GM19099 (cell line): ENCODE measurements at regions not wholly inside any gene's neighbourhood (a gene's known extent, or its start where the extent isn't known, plus 50 kb on each side); places are given as distances from the start of the nearest gene placed in this dataset.

ENCODE experiments used
- POLR2A ChIP-seq: IDR thresholded peaks from 3 replicates; pipeline ENCODE4 v1.6.1; 2011; ENCODE audit warnings: low read depth; ENCODE audit not compliant: insufficient read length; ENCODE audit errors: extremely low read depth

DNA sequence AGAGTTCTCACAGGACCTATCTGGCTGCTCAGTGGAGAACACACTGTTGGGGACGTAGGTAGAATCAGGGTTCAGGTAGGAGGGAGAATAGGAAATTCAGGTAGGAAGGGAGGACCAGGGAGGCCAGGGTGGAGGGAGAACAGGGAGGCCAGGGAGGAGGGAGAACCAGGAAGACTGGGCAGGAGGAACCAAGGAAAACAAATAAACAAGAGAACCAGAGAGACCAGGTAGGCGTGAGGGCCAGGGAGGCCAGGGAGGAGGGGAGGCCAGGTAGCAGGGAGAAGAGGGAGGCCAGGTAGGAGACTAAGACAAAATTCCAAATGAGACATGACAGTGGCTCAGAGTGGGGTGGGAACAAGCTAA is 337.6 kb downstream of the EIPR1 start:
- TF ChIP-seq POLR2A: no peak

- no peak for TF ChIP-seq POLR2A
Measured at GRCh38 chr2:3039188-3040065, 338.2 kb downstream of the EIPR1 start.

GRCh38 chr2:3038636-3039035 is 339.0 kb downstream of the EIPR1 start:
- no peak for TF ChIP-seq POLR2A

DNA sequence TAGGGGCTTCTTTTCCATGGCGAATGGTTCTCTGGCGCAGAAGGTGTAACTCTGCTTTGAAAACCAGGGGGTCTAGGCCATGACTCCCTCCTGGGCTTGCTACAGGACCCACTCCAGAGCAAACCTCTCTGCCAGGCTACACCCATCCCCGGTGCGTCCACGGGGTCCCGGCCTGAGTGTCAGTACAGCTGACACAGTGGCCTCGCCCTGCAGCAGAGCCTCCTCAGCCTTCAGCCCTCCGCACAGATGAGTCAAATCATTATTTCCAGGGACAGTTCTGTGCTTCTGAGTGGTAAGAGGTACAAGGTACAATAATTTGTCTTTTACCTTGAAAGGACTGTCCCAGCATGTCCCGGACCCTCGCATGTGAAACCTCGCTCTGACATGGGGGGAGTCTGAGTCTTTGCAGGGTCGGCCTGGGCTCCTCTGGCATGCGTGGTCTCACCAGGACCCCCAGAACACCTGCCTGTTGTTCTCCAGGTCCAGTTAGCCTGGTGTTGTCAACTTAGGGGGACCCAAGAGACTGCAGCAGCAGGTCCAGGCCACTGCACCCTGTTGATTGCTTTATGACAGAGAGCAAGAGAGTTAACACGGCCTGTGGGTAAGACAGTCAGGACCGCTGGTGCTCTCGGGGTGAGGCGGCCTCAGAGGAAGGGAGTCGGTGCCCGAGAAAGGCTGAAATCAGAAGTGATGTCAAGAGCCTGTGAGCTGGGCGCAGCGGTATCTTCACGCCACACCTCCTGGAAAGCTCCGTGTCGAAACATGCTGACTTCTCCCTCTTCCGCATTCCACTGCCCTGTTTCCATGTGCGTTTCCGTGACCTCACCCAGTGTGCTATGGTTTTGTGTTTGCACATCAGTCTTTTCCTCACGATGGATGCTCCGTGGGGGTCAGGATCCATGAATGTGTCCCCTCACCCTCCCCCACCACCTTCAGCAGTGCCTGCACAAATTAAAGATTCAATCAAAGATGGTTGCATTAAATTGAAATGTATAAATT is 340.1 kb downstream of the EIPR1 start:
- no peak for TF ChIP-seq POLR2A

- TF ChIP-seq POLR2A: no peak
Measured at GRCh38 chr2:3036432-3037125, 341.0 kb downstream of the EIPR1 start.

GRCh38 chr2:3035385-3036050 is 342.1 kb downstream of the EIPR1 start:
- no peak for TF ChIP-seq POLR2A

- TF ChIP-seq POLR2A: no peak
Measured at GRCh38 chr2:3034856-3035255, 342.8 kb downstream of the EIPR1 start.

GRCh38 chr2:3034396-3034795 is 343.2 kb downstream of the EIPR1 start:
- TF ChIP-seq POLR2A: no peak

GRCh38 chr2:3033315-3033714 is 344.3 kb downstream of the EIPR1 start:
- no peak for TF ChIP-seq POLR2A

- TF ChIP-seq POLR2A: no peak
Measured at GRCh38 chr2:3025984-3026383, 351.6 kb downstream of the EIPR1 start.

- no peak for TF ChIP-seq POLR2A
Measured at GRCh38 chr2:3025261-3025660, 352.4 kb downstream of the EIPR1 start.

- TF ChIP-seq POLR2A: no peak
Measured at GRCh38 chr2:3024401-3024935, 353.1 kb downstream of the EIPR1 start.

DNA sequence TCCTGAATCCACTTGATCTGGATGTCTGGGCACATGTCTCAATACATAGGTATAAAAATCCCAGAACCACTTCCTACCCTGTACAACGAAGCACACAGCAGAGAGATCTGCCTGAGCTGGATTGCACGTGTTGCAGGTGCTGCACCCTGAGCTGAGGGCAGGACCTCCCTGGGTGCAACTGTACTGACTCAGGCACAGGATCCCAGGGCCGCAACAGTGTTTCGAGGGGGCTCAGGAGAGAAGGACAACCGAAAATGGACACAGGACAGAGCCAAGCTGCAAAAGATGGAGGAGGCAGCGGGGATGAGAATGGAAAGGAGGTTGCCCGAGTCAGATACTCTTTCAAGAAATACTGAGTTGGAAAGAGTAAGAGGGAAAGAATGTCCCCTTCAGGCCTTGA is 354.1 kb downstream of the EIPR1 start:
- TF ChIP-seq POLR2A: no peak

DNA sequence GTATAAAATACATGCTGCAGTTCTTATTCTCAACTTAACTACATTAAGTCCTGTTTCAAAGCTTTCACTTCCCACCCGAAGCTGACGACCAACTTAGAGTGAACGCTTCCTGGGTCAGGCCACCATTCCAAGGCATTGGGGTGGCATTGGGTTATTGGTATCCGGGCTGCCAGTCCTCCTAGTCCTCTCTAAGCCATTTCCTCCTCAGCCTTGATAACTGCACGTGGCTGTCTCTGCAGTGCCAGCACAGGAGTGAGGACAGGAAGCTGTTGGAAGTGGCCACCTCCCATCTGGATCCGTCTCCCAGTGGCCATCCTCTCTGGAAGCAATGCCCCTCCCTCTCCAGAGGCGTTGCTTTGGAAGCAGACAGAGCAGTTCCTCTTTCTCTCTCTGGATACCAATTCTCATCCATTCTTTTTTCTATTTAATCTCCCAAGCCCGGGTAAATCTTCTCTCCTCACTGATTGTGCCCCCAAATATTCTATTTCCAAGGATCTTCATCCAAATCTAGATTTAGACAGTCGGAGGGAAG is 354.7 kb downstream of the EIPR1 start:
- no peak for TF ChIP-seq POLR2A
